Stomach (tissue), 4 donors: ENCODE measurements at regions not wholly inside any gene's neighbourhood (a gene's known extent, or its start where the extent isn't known, plus 50 kb on each side); places are given as distances from the start of the nearest gene placed in this dataset.

Source experiments
- CTCF ChIP-seq, 7 experiments: fragments of 450-650 bp in 4 of 7; fragments of 200-600 bp in 3 of 7; sonication (generic) in 3 of 7; IDR thresholded peaks; one replicate each; pipeline ENCODE4 v1.5.1; 2016 to 2019; ENCODE audit warnings: antibody characterized with exemption in 7 of 7, control low read depth in 2 of 7, mild to moderate bottlenecking in 1 of 7
- POLR2A ChIP-seq, 4 donors: fragments of 450-650 bp; IDR thresholded peaks; one replicate each; pipeline ENCODE4 v1.6.1; 2016; ENCODE audit warnings: antibody characterized with exemption in 4 of 4, control low read depth in 2 of 4, mild to moderate bottlenecking in 1 of 4, moderate library complexity in 1 of 4
- POLR2AphosphoS5 ChIP-seq, 3 donors: sonication (generic); formaldehyde crosslinking; IDR thresholded peaks; one replicate each; pipeline ENCODE4 v1.6.1; 2016; ENCODE audit warnings: antibody characterized with exemption in 3 of 3

- no peak for TF ChIP-seq CTCF (IDR thresholded peaks at IDR 0.05)
- no peak for TF ChIP-seq POLR2A (IDR thresholded peaks at IDR 0.05)
- TF ChIP-seq POLR2AphosphoS5 (IDR thresholded peaks at IDR 0.05), result peak in 1 of 3 donors; percentile 25
Observed at GRCh38 chr3:178289544-178290160, 246.6 kb upstream of the KCNMB2 start.
